PC-3 (cell line): ENCODE measurements at regions not wholly inside any gene's neighbourhood (a gene's known extent, or its start where the extent isn't known, plus 50 kb on each side); places are given as distances from the start of the nearest gene placed in this dataset.

Experiments used
- ATAC-seq: fragments of 200-7000 bp; cut with Tn5 transposase; 2 replicates; pipeline ENCODE4 v1.9.1; 2020; ENCODE audit warnings: mild to moderate bottlenecking, moderate library complexity
- BruUV-seq: library from RNA; stranded (reverse); fragments of 400-500 nt; replicated peaks from 2 replicates; lab custom pipeline; 2021; lab: Mats Ljungman, UMichigan
- CTCF ChIA-PET: fragments of 300-600 bp; sonication (Branson Sonifier 250); formaldehyde crosslinking; loops from one replicate; lab custom pipeline; 2022; ENCODE audit warnings: antibody characterized with exemption; lab: Charles Lee
- POLR2A ChIA-PET: fragments of 300-600 bp; sonication (Branson Sonifier 250); formaldehyde crosslinking; loops from one replicate; lab custom pipeline; 2022; ENCODE audit warnings: antibody characterized with exemption; ENCODE audit not compliant: unreplicated experiment; lab: Charles Lee
- DNase-seq: peaks from one replicate; pipeline ENCODE4 v3.0.0-alpha.2; 2015
- H2AFZ ChIP-seq: fragments of 300-600 bp; sonication (generic); 2 replicates; pipeline ENCODE4 v1.6.0; 2016; ENCODE audit warnings: antibody characterized with exemption, low read length
- H3F3A ChIP-seq: fragments of 300-600 bp; sonication (generic); one replicate; pipeline ENCODE4 v1.6.0; 2017; ENCODE audit warnings: antibody characterized with exemption, low read length, control low read depth, mild to moderate bottlenecking; ENCODE audit not compliant: unreplicated experiment
- H3K27ac ChIP-seq: fragments of 300-600 bp; sonication (generic); 2 replicates; pipeline ENCODE4 v1.5.1; 2016; ENCODE audit warnings: mild to moderate bottlenecking, low read length
- H3K27me3 ChIP-seq: fragments of 300-600 bp; sonication (generic); 2 replicates; pipeline ENCODE4 v1.6.1; 2016; ENCODE audit warnings: low read length, mixed read lengths
- H3K36me3 ChIP-seq: fragments of 300-600 bp; sonication (generic); 2 replicates; pipeline ENCODE4 v1.6.1; 2016; ENCODE audit warnings: low read depth, mixed run types, low read length, mixed read lengths
- H3K4me1 ChIP-seq: fragments of 300-600 bp; sonication (generic); 2 replicates; pipeline ENCODE4 v1.5.1; 2016; ENCODE audit warnings: low read length; ENCODE audit not compliant: insufficient read depth
- H3K4me2 ChIP-seq: fragments of 300-600 bp; sonication (generic); 2 replicates; pipeline ENCODE4 v1.6.0; 2016; ENCODE audit warnings: low read length
- H3K4me3 ChIP-seq: fragments of 300-600 bp; sonication (generic); 2 replicates; pipeline ENCODE4 v1.5.1; 2016; ENCODE audit warnings: mild to moderate bottlenecking, low read length, mixed read lengths
- H3K79me2 ChIP-seq: fragments of 300-600 bp; sonication (generic); 2 replicates; pipeline ENCODE4 v1.6.1; 2017; ENCODE audit warnings: low read length, mixed read lengths
- H3K9ac ChIP-seq: fragments of 300-600 bp; sonication (generic); 2 replicates; pipeline ENCODE4 v1.6.0; 2016; ENCODE audit warnings: mild to moderate bottlenecking, low read length
- H3K9me2 ChIP-seq: fragments of 300-600 bp; sonication (generic); replicated peaks from 2 replicates; pipeline ENCODE4 v1.6.1; 2016; ENCODE audit warnings: mixed run types, low read length, mixed read lengths
- H3K9me3 ChIP-seq: fragments of 300-600 bp; sonication (generic); 2 replicates; pipeline ENCODE4 v1.6.1; 2016; ENCODE audit warnings: low read length, mixed read lengths
- H4K20me1 ChIP-seq: fragments of 300-600 bp; sonication (generic); 2 replicates; pipeline ENCODE4 v1.6.1; 2016; ENCODE audit warnings: low read length, mixed read lengths
- EZH2 ChIP-seq: fragments of 300-600 bp; sonication (generic); IDR thresholded peaks from one replicate; pipeline ENCODE4 v1.6.1; 2017; ENCODE audit warnings: antibody characterized with exemption, mild to moderate bottlenecking, low read length; ENCODE audit not compliant: unreplicated experiment
- EZH2phosphoT487 ChIP-seq: fragments of 300-600 bp; sonication (generic); IDR thresholded peaks from 2 replicates; pipeline ENCODE4 v1.6.1; 2018; ENCODE audit warnings: mild to moderate bottlenecking, antibody characterized with exemption, low read length, borderline replicate concordance
- intact Hi-C: fragments of 100-400 bp; cut with micrococcal nuclease; formaldehyde crosslinking; loops from 2 replicates; pipeline ENCODE4 v1.9.0; 2023
- TF ChIP-seq, protein P1 (sequence below): fragments of 300-600 bp; sonication (generic); conservative IDR thresholded peaks from 2 replicates; pipeline ENCODE4 v1.5.1; 2017; ENCODE audit warnings: antibody characterized with exemption, low read depth, mild to moderate bottlenecking, low read length

DNA sequence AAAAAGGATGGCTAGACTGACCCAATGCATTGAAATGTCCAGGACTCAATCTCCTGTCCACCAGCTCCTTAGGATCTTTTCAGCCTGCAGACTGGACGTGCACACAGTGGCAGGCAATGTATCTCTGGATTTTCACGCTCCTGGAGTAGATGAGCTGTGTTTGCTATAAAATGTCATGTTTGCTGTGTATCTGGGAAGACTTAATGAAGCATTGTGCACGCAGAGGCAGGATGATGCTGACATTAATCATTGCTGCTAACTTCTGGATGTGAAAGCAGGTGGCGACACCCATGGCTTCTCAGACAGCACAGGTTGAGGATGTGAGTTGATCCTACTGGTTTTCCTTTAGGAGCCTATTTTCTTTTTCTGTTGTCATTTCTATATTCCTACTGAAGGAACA, 133.1 kb upstream of the PCSK2 start:
- Histone ChIP-seq H3K4me3 (no peak overlapping the region), H3K27ac (no peak overlapping the region), H3K9me2 (no peaks in the 10 kb centered on the region), H3K4me1 (no peaks in the 10 kb centered on the region), H4K20me1 (no peaks in the 10 kb centered on the region), H2AFZ (no peak overlapping the region), H3K9ac (no peak overlapping the region), H3F3A (no peaks in the 10 kb centered on the region), H3K4me2 (no peak overlapping the region), H3K79me2 (no peaks in the 10 kb centered on the region), H3K9me3 (no peaks in the 10 kb centered on the region), H3K27me3 (peaks cover 24% of the 10 kb centered on the region; the same call in 1 of the 2 replicates), H3K36me3 (no peaks in the 10 kb centered on the region)
- POLR2A ChIA-PET, result no interaction called here
- no TSS peak for BruUV-seq
- ATAC-seq (no peak), DNase-seq (no peak)
- no peak for TF ChIP-seq EZH2phosphoT487
- TF ChIP-seq EZH2, result no peak
- TF ChIP-seq, protein P1, sequence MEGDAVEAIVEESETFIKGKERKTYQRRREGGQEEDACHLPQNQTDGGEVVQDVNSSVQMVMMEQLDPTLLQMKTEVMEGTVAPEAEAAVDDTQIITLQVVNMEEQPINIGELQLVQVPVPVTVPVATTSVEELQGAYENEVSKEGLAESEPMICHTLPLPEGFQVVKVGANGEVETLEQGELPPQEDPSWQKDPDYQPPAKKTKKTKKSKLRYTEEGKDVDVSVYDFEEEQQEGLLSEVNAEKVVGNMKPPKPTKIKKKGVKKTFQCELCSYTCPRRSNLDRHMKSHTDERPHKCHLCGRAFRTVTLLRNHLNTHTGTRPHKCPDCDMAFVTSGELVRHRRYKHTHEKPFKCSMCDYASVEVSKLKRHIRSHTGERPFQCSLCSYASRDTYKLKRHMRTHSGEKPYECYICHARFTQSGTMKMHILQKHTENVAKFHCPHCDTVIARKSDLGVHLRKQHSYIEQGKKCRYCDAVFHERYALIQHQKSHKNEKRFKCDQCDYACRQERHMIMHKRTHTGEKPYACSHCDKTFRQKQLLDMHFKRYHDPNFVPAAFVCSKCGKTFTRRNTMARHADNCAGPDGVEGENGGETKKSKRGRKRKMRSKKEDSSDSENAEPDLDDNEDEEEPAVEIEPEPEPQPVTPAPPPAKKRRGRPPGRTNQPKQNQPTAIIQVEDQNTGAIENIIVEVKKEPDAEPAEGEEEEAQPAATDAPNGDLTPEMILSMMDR, result no peak
- CTCF ChIA-PET, result no interaction called here
- intact Hi-C loops, result no loop called here

DNA sequence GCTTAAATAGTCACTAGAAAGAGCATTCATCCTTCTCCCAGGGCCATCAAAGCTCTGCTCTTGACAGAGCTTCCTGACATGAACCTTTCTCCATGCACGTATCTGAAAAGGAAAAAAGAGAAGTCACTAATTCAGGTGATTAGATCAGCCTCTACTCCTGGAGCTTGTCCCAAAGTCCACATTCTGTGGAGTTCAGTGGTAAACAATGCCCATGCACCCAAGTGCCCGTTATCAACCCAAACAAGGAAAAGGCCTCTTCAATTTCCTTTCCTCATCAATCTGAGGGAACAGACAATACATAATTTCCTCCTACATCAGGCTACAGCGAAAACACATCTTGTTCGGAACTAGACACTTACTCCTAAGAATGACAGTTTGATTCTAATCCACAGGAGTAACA, 129.2 kb upstream of the PCSK2 start:
- H3K9me3 ChIP-seq, result no peaks in the 10 kb centered on the region
- H3K4me3 ChIP-seq, result no peak overlapping the region
- no peak overlapping the region for H3K9ac ChIP-seq
- DNase-seq (no peak), ATAC-seq (no peak)
- no peaks in the 10 kb centered on the region for H3F3A ChIP-seq
- no TSS peak for BruUV-seq
- H3K4me2 ChIP-seq, result no peak overlapping the region
- H3K36me3 ChIP-seq, result no peaks in the 10 kb centered on the region
- H2AFZ ChIP-seq, result no peak overlapping the region
- ChIA-PET POLR2A (no interaction called here), CTCF (no interaction called here)
- intact Hi-C loops, result no loop called here
- peaks cover 44% of the 10 kb centered on the region for H3K27me3 ChIP-seq
- H3K9me2 ChIP-seq, result no peaks in the 10 kb centered on the region
- no peaks in the 10 kb centered on the region for H3K79me2 ChIP-seq
- no peak overlapping the region for H3K27ac ChIP-seq
- TF ChIP-seq EZH2, result no peak
- TF ChIP-seq EZH2phosphoT487, result no peak
- TF ChIP-seq, protein P1, result no peak
- no peaks in the 10 kb centered on the region for H3K4me1 ChIP-seq
- H4K20me1 ChIP-seq, result no peaks in the 10 kb centered on the region

DNA sequence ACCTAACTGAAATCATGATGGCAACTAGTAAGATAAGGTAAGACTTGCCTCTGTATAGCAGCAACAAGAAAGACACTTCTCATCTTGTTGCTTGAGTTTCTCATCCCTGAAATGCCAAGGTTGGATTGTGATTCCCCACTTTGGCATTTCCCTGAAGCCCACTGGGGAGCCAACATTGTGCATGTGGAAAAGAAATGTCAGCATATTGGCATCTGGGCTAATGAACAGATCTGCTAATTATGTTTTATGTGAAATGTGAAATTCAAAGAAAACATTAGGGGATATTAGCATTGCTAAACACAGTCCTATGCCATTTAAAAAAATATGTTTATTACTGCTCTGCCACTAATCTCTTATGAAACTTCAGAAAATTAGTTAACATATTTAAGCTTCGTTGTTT, 126.3 kb upstream of the PCSK2 start:
- Histone ChIP-seq H3K4me1 (no peaks in the 10 kb centered on the region), H3K36me3 (no peaks in the 10 kb centered on the region), H3F3A (no peaks in the 10 kb centered on the region), H3K9me3 (no peaks in the 10 kb centered on the region), H3K9me2 (no peaks in the 10 kb centered on the region), H3K27ac (no peak overlapping the region), H2AFZ (no peak overlapping the region), H3K9ac (no peak overlapping the region), H3K4me3 (no peak overlapping the region), H3K79me2 (no peaks in the 10 kb centered on the region), H3K27me3 (peaks cover 52% of the 10 kb centered on the region), H3K4me2 (no peak overlapping the region), H4K20me1 (no peaks in the 10 kb centered on the region)
- CTCF ChIA-PET, result no interaction called here
- TF ChIP-seq EZH2phosphoT487 (no peak), EZH2 (no peak)
- TF ChIP-seq, protein P1, result no peak
- intact Hi-C loops, result no loop called here
- DNase-seq, result no peak
- ATAC-seq, result no peak
- no TSS peak for BruUV-seq
- POLR2A ChIA-PET, result no interaction called here
